ENCODE measurements at regions not wholly inside any gene's neighbourhood (a gene's known extent, or its start where the extent isn't known, plus 50 kb on each side); places are given as distances from the start of the nearest gene placed in this dataset.
"Not testable (repeated sequence)": the region's sequence is repeated elsewhere in the genome, so short reads cannot be mapped to it uniquely, and the experiment has no call there.

GRCh38 chr9:88280816-88281382 is 107.3 kb upstream of the SPIN1 start:
- DNase-seq (ENCODE audit: low spot score), result no peak

DNA sequence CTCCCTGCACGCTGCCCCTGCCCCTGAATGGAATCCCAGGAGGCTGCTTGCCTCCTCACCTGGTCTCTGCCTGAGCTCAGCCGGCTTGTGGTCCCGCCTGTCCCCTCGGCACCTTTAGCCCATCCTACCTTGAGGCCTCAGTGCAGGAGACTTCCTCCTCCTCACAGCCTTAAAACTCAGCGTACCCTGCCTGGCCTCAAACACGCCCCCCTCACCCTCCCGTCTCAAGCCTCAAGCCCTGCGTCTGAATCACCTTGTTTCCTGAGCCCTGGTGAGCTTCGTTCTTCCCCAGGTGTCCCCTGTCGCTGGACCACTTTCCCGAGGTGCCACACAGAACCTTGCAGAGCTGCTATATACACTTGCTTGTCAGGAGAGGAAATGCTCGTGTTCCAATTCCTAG is 110.2 kb upstream of the SPIN1 start:
- DNase-seq (ENCODE audit: low spot score), result no peak

GRCh38 chr9:88274078-88274477 is 114.2 kb upstream of the SPIN1 start:
- DNase-seq (ENCODE audit: low spot score), result no peak

DNA sequence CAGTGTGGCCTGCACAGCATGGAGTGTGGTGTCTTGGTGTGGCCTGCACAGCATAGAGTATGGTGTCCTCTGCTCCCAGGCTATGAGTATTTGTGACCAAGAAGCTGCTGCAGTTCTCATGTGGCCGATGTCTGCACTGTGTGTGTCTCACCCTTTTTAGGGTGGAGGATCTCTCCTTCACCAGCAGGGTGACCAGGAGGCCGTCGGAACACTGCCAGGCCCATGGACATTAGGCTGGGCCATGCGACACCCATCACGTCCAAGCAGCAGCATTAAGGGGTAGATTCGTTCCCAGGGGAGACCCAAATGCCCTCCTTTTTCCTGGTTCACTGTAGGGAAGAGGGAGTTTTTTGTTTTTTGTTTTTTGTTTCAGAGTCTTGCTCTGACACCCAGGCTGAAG is 115.3 kb upstream of the SPIN1 start:
- DNase-seq (ENCODE audit: low spot score), result no peak

GRCh38 chr9:88270413-88270812 is 117.8 kb upstream of the SPIN1 start:
- no peak for DNase-seq (ENCODE audit: low spot score)

DNA sequence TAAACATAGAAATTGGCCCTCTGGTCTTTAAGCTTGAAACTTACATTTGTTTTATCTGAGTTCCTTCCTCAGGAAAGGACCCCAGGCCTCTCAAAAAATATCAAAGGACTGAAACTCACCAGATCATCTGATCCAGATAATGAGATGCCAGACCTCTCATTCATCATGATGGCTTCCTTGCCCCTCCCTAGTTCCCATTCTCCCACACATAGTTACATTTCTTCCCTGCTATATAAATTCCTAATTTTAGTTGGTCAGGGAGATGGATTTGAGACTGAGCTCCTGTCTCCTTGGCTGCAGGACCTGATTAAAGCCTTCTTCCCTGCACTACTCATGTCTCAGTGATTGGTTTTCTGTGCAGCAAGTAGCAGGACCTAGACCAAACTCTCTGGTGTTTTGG is 119.4 kb upstream of the SPIN1 start:
- DNase-seq (ENCODE audit: low spot score), result no peak

DNA sequence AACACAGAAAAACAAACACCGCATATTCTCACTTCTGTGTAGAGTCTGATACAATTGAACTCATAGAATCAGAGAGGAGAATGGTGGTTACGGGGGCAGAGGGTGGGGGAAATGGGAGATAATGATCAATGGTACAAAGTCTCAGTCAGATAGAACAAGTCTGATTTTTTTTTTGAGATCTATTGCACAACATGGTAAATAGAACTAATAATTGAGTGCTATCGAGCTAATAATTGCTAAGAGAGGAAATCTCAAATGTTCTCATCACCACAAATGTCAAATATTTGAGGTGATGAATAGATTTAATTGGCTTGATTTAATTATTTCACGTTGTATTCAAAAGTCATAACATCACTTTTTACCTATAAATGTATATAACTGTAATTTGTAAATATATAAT is 121.0 kb upstream of the SPIN1 start:
- no peak for DNase-seq (ENCODE audit: low spot score)

DNA sequence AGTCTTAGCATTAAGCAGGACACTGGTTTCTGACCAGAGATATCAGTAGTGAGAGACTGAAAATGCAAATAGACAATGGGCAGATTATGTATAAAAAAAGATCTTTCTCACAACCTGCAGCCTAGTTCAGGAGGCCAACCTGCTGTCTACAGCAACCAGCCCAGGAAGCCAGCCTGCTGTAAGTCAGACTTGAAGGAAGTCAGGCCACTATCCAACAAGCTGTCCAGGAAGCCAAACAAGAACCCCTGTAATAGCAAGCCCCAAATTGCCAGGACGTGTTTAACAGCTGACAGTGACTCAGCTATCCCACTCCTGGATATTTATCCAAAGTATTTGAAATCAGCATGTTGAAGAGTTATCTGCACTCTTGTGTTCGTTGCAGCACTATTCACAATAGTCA is 121.8 kb upstream of the SPIN1 start:
- DNase-seq (ENCODE audit: low spot score), result no peak

DNA sequence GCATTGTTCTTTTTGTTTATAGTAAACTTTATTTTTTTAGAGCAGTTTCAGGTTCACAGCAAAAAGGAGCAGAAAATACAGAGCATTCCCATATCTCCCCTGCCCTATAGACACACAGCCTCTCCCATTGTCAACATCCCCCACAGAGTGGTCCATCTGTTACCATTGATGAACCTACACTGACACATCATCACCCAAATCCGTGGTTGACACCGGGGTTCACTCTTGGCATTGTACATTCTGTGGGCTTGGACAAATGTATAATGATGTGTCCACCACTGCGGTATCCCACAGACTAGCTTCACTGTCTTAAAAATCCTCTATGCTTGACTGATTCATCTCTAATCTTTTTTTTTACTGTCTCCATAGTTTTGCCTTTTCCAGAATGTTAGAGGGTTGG is 120.7 kb upstream of the SPATA31C2 start:
- no peak for DNase-seq (ENCODE audit: low spot score)

DNA sequence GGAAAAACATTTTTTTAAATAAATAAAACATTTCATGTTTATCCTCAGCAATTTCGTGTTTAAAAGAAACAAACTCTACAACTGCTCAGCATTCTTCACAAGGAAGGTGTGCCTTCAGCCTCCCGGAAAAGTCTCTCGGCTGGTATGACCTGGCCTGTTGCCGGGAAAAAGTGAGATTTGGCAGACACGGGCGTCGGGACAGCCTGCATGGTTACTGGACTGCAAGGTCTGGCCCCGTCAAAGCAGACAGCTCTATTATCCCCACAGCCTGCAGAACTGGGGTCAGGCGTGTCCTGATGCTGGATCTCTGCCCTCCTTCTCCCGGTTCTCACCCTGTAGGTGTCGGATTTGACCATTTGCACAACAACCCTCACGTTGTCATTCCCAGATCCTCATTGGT is 120.3 kb upstream of the SPATA31C2 start:
- no peak for DNase-seq (ENCODE audit: low spot score)

DNA sequence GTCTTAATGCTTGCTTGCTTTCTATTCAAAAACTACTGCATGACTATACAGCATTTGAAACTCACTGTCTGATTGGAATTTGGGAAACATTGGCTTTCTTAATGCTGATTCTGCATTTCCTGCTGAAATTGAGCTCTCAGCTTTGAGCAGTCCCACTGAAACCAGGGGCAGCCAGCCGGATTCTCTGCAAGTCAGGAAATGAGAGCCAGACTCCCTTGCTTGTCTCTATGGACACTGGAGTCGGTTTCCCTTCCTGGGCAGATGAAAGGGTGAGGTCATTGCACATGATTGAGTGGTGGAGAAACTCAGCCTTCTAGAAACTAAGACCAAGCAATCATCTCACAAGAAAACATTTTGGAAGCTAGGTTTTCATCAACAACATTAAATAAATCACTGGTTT is 119.7 kb upstream of the SPATA31C2 start:
- DNase-seq (ENCODE audit: low spot score), result no peak

DNA sequence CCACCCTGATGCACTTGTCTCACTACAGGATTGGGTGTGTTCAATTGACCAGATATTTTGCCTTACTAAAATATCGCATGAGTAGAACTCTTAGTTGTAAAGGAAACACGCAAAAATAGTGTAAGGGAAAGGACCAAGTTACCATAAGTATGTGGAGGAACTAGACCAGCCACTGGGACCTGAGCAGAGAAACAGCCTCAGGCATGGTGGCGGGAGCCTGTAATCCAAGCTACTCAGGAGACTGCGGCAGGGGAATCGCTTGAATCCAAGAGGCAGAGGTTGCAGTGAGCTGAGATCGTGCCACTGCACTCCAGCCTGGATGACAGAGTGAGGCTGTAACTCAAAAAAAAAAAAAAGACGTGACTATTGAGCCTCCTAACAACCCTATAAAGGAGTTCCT is 117.9 kb upstream of the SPATA31C2 start:
- no peak for DNase-seq (ENCODE audit: low spot score)

DNA sequence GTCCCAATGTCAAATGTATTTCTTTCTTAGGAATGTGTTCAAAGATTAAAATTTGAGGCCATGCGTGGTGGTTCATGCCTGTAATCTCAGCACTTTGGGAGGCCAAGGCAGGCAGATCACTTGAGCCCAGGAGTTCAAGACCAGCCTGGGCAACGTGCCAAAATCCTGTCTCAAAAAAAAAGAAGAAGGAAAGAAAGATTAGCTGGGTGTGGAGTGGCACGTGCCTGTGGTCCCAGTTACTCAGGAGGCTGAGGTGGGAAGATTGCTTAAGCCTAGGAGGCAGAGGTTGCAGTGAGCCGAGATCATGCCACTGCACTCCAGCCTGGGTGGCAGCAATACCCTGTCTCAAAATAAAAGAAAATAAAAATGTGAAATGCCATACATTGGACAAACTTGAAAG is 117.5 kb upstream of the SPATA31C2 start:
- not testable (repeated sequence) for DNase-seq (ENCODE audit: low spot score)

DNA sequence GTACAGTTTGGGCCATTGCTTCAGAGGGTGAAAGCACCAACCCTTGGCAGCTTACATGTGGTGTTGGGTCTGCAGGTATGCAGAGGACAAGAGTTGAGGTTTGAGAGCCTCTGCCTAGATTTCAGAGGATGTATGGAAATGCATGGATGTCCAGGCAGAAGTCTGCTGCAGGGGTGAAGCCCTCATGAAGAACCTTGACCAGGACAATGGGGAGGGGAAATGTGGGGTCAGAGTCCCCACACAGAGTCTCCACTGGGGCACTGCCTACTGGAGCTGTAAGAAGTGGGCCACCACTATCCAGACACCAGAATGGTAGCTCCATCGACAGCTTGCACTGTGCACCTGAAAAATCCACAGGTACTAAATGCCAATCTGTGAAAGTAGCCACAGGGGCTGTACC is 113.6 kb upstream of the SPATA31C2 start:
- DNase-seq (ENCODE audit: low spot score), result no peak

- DNase-seq (ENCODE audit: low spot score), result no peak
Observed at GRCh38 chr9:88243736-88244135, 105.5 kb upstream of the SPATA31C2 start.

DNA sequence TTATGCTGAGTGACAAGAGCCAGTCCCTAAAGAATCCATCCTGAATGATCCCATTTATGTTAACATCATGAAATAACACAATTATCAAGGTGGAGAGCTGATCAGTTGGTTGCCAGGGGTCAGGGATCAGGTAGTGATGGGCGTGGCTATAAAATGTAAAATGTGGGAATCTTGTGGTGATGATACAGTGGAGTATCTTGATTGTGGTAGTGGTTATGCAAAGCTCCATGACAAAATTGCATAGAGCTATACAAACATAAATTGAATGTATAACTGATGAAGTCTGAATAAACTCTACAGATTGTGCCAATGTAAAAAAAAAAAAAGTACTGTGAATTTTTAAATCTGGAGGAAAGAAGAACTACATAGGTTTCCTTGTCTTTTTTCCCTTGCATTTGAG is 104.6 kb upstream of the SPATA31C2 start:
- no peak for DNase-seq (ENCODE audit: low spot score)

GRCh38 chr9:88237991-88238571 is 99.8 kb upstream of the SPATA31C2 start:
- DNase-seq (ENCODE audit: low spot score), result no peak

DNA sequence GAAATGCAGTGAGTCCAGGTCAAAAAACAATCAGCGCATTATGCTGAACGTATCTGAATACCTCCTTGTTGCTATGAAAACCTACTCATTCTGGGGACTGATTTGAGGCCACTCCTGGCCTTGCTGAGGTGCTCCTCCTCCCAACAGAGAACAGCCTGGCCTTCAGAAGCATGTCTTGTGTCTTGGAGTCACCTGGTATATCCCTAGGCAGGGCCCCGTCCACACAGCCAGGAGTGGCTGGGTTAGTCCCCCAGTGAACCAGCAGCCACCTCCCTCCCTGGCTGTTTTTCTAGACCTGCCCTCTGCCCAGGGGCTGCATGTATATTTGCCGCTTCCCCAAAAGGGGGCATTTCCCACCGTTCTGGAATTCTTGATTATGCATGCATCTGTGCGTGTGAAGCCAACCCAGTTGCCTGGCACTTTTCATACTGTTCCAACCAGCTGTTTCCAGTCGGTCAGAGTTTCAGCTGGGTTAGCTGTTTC is 99.2 kb upstream of the SPATA31C2 start:
- no peak for DNase-seq (ENCODE audit: low spot score)

DNA sequence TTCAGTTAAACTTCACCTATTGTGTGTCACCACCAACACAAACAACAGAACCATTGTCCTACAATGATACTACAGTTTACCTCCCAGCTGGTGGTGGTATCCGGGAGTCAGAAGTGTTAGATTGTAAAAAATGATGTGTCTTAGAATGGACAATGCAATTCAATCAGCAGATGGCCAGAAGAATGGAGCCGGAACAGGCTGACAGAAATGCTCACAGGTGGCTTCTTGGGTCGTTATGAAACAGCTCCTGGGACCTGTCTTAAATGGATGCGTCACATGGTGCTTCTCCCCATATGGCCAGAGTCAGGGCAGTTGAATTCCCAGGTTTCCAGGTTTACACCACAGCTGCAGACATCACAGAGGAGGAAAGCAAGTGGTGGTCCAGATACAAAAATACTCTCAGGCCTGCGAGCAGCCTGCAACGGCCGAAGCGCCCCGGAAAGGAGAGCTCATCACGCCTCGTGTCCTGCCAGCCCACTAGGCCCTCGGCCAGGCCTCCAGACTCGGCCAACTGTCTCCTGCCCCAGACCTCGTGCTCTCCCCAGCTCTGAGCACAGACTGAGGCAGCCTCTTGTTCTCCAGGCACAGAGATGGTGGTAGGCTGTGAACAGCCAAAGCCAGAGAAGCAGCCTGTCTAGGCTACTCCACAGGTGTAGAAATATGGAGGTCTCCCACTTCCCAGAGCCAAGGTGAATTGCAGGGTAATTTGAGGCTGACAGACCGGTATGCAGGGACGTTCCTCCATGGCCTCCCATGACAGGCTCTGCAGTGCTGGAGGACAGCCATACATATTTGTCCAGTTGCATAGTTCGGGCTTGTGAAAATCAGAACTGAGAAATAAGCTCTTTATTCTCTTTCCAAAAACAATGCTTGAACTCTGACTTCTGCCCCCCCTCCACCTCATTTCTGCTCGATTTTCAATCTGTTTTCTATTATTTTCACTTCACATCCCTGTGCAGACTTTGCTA is 98.5 kb upstream of the SPATA31C2 start:
- DNase-seq (ENCODE audit: low spot score), result no peak

GRCh38 chr9:88235615-88236014 is 97.3 kb upstream of the SPATA31C2 start:
- DNase-seq (ENCODE audit: low spot score), result no peak

GRCh38 chr9:88234114-88234513 is 95.8 kb upstream of the SPATA31C2 start:
- DNase-seq (ENCODE audit: low spot score), result no peak

DNA sequence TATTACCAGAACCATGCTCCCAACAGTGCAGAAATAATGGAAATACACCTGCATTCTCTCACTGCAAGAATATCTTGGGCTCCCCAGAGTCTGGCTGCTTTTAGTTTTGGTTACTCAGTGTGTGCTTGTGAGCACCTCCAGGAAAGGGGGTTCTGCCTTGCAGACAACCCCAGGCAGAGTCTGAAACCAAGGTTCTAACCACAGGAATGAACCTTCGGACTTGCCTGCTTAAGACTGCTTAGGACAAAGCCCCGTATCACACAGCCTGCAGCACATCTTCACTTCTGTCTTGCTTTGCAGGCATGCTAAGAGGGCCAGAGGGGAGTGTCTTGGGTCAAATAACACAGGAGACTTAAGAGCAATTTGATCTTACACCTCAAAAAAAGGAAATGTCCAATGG is 94.8 kb upstream of the SPATA31C2 start:
- no peak for DNase-seq (ENCODE audit: low spot score)

- no peak for DNase-seq (ENCODE audit: low spot score)
Observed at GRCh38 chr9:88230612-88231011, 92.3 kb upstream of the SPATA31C2 start.
